Calu3 (cell line): ENCODE measurements at regions not wholly inside any gene's neighbourhood (a gene's known extent, or its start where the extent isn't known, plus 50 kb on each side); places are given as distances from the start of the nearest gene placed in this dataset.

Experiments used
- BruUV-seq: library from RNA; stranded (reverse); fragments of 400-500 nt; replicated peaks from 2 replicates; lab custom pipeline; 2021; lab: Mats Ljungman, UMichigan
- CTCF ChIA-PET: fragments of 300-600 bp; sonication (Branson Sonifier 250); formaldehyde crosslinking; loops from one replicate; lab custom pipeline; 2022; ENCODE audit warnings: antibody characterized with exemption; lab: Charles Lee
- DNase-seq: peaks from one replicate; pipeline ENCODE4 v3.0.0; 2022
- H3K27ac Mint-ChIP-seq: one replicate; pipeline ENCODE4 v1.8.0; 2022; ENCODE audit warnings: mixed read lengths; ENCODE audit not compliant: unreplicated experiment
- H3K27me3 Mint-ChIP-seq: one replicate; pipeline ENCODE4 v1.8.0; 2022; ENCODE audit warnings: mixed read lengths; ENCODE audit not compliant: unreplicated experiment
- H3K36me3 Mint-ChIP-seq: one replicate; pipeline ENCODE4 v1.8.0; 2022; ENCODE audit warnings: mild to moderate bottlenecking, moderate library complexity, mixed read lengths; ENCODE audit not compliant: insufficient read depth, unreplicated experiment
- H3K4me1 Mint-ChIP-seq: one replicate; pipeline ENCODE4 v1.8.0; 2022; ENCODE audit warnings: mild to moderate bottlenecking, low read depth, mixed read lengths; ENCODE audit not compliant: unreplicated experiment
- H3K4me3 Mint-ChIP-seq: one replicate; pipeline ENCODE4 v1.8.0; 2022; ENCODE audit warnings: mild to moderate bottlenecking, low read depth, moderate library complexity, mixed read lengths; ENCODE audit not compliant: unreplicated experiment
- H3K9me3 Mint-ChIP-seq: one replicate; pipeline ENCODE4 v1.8.0; 2022; ENCODE audit warnings: low read depth, mixed read lengths; ENCODE audit not compliant: unreplicated experiment
- intact Hi-C: fragments of 100-400 bp; cut with micrococcal nuclease; formaldehyde crosslinking; loops from one replicate; pipeline ENCODE4 v1.10.0; 2022; ENCODE audit not compliant: unreplicated experiment
- TF ChIP-seq, protein P1 (sequence below): fragments of 200-600 bp; IDR thresholded peaks from one replicate; pipeline ENCODE4 v1.8.0; 2022; ENCODE audit warnings: antibody characterized with exemption; ENCODE audit not compliant: unreplicated experiment

DNA sequence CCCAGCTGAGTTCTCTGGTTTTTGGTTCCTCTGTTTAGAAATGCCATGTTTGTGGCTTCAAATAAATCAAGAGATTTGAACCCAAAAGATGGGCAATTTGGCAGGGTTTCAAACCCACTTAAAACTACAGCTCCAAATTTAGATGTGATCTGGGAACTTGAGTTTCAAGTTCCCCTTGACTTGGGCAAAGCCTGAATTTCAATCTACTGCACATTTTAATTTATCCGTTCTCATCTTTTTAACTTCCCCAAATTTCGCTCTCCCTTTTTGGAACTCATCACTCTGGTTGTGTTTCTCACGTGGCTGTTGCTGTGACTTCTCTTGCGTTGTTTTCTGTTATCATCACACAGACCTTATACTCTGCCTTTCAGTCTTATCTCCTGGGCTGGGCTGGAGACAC is 230.9 kb downstream of the CDC5L start:
- DNase-seq, result no peak
- Mint-ChIP-seq H3K36me3 (no peaks in the 10 kb centered on the region), H3K27me3 (peaks cover 58% of the 10 kb centered on the region), H3K27ac (no peak overlapping the region), H3K4me3 (no peak overlapping the region), H3K4me1 (no peaks in the 10 kb centered on the region), H3K9me3 (no peaks in the 10 kb centered on the region)
- intact Hi-C loops, result no loop called here
- TF ChIP-seq, protein P1, sequence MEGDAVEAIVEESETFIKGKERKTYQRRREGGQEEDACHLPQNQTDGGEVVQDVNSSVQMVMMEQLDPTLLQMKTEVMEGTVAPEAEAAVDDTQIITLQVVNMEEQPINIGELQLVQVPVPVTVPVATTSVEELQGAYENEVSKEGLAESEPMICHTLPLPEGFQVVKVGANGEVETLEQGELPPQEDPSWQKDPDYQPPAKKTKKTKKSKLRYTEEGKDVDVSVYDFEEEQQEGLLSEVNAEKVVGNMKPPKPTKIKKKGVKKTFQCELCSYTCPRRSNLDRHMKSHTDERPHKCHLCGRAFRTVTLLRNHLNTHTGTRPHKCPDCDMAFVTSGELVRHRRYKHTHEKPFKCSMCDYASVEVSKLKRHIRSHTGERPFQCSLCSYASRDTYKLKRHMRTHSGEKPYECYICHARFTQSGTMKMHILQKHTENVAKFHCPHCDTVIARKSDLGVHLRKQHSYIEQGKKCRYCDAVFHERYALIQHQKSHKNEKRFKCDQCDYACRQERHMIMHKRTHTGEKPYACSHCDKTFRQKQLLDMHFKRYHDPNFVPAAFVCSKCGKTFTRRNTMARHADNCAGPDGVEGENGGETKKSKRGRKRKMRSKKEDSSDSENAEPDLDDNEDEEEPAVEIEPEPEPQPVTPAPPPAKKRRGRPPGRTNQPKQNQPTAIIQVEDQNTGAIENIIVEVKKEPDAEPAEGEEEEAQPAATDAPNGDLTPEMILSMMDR, result no peak
- CTCF ChIA-PET, result no interaction called here
- no TSS peak for BruUV-seq

DNA sequence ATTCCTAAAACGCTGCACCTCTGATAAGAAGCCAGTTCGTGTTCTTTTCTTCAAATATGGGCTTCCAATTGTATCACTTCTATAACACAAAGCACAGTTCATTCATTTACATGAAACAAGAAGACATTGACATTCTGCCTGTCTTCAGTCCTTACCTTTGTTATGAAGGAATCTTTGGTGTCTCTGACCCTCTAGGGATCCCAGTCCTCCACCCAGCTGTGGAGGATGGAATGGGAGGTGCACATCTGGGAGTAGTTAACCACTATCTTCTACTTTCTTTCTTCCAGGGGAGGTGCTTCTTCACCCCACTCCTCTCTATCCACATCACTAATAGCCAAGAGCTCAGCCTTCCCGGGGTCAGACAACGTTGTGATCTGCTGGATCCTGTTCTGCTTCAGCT is 233.4 kb downstream of the CDC5L start:
- Mint-ChIP-seq H3K9me3 (no peaks in the 10 kb centered on the region), H3K4me3 (no peak overlapping the region), H3K27ac (no peak overlapping the region), H3K27me3 (peaks cover 58% of the 10 kb centered on the region), H3K4me1 (no peaks in the 10 kb centered on the region), H3K36me3 (no peaks in the 10 kb centered on the region)
- CTCF ChIA-PET, result interaction anchor here (1.5 kb wide), 1 partner anchor 9 kb away, joined by 7 read pairs; no protein-coding TSS in a partner anchor
- intact Hi-C loops, result no loop called here
- no TSS peak for BruUV-seq
- TF ChIP-seq, protein P1, result no peak
- DNase-seq, result no peak

DNA sequence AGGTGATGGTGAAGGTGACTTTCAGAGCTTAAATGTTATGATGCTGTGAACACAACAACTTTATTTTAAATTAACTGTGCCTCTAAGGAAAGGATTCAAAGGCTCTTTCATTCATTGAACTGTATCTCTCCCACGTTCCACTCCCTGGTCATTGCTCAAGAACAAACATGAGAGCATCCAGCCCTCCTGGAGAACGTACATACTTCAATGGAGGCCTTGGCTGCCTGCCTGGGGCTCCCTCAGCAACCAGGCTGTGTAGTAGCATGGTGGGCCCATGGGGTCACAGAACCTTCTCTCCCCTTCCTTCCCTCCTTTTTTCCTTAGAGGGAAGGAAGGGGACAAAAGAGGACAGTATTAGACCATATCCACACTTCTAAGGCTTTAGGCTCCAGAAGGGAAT is 234.3 kb downstream of the CDC5L start:
- no TSS peak for BruUV-seq
- Mint-ChIP-seq H3K36me3 (no peaks in the 10 kb centered on the region), H3K9me3 (no peaks in the 10 kb centered on the region), H3K4me3 (no peak overlapping the region), H3K27me3 (peaks cover 56% of the 10 kb centered on the region), H3K27ac (no peak overlapping the region), H3K4me1 (no peaks in the 10 kb centered on the region)
- intact Hi-C loops, result no loop called here
- TF ChIP-seq, protein P1, result no peak
- CTCF ChIA-PET, result interaction anchor here (0.5 kb wide), 1 partner anchor 821 kb away, joined by 6 read pairs; no protein-coding TSS in a partner anchor
- no peak for DNase-seq

DNA sequence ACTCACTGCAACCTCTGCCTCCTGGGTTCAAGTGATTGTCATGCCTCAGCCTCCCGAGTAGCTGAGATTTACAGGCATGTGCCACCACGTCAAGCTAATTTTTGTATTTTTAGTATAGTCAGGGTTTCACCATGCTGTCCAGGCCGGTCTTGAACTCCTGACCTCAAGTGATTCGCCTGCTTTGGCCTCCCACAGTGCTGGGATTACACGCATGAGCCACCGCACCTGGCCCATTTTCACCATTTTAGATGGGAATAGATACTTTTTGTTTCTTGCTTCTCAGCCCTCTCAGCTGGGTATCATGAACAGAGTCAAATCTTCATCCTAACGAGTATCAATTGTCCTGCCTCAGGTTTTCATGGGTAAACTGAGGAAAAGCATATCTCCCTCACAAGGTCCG is 235.0 kb downstream of the CDC5L start:
- intact Hi-C loops, result no loop called here
- no peak for DNase-seq
- CTCF ChIA-PET, result no interaction called here
- Mint-ChIP-seq H3K27me3 (peaks cover 49% of the 10 kb centered on the region), H3K9me3 (no peaks in the 10 kb centered on the region), H3K36me3 (no peaks in the 10 kb centered on the region), H3K4me3 (no peak overlapping the region), H3K27ac (no peak overlapping the region), H3K4me1 (no peaks in the 10 kb centered on the region)
- BruUV-seq, result no TSS peak
- TF ChIP-seq, protein P1, result no peak
